Activated naive CD4-positive, alpha-beta T cell treated with anti-CD3 and anti-CD28 coated beads for 36 hours (primary cell): ENCODE measurements at regions not wholly inside any gene's neighbourhood (a gene's known extent, or its start where the extent isn't known, plus 50 kb on each side); places are given as distances from the start of the nearest gene placed in this dataset.
"Not testable (repeated sequence)": the region's sequence is repeated elsewhere in the genome, so short reads cannot be mapped to it uniquely, and the experiment has no call there.

ENCODE experiments used
- CTCF ChIA-PET: fragments of 350-600 bp; sonication (Branson Sonifier 250); formaldehyde crosslinking; loops from one replicate; lab custom pipeline; 2021; ENCODE audit warnings: antibody characterized with exemption; lab: Charles Lee
- DNase-seq: peaks from one replicate; pipeline ENCODE4 v3.0.0-alpha.2; 2020
- H3K27ac Mint-ChIP-seq: one replicate; pipeline ENCODE4 v1.8.0; 2021; ENCODE audit warnings: mild to moderate bottlenecking, mixed read lengths
- H3K27me3 Mint-ChIP-seq: one replicate; pipeline ENCODE4 v1.8.0; 2021; ENCODE audit warnings: low read depth, mixed read lengths
- H3K36me3 Mint-ChIP-seq: one replicate; pipeline ENCODE4 v1.8.0; 2021; ENCODE audit warnings: low read depth, mixed read lengths
- H3K4me1 Mint-ChIP-seq: one replicate; pipeline ENCODE4 v1.8.0; 2021; ENCODE audit warnings: low read depth, mixed read lengths
- H3K4me3 Mint-ChIP-seq: one replicate; pipeline ENCODE4 v1.8.0; 2021; ENCODE audit warnings: mild to moderate bottlenecking, moderate library complexity, mixed read lengths
- H3K9me3 Mint-ChIP-seq: one replicate; pipeline ENCODE4 v1.8.0; 2021; ENCODE audit warnings: mixed read lengths
- intact Hi-C: fragments of 100-400 bp; cut with micrococcal nuclease; formaldehyde crosslinking; loops from one replicate; pipeline ENCODE4 v1.15.1; 2023

GRCh38 chr20:47931443-47931842 is 146.2 kb upstream of the SULF2 start:
- Mint-ChIP-seq H3K4me1 (no peaks in the 10 kb centered on the region), H3K27ac (no peak overlapping the region), H3K27me3 (no peaks in the 10 kb centered on the region), H3K36me3 (no peaks in the 10 kb centered on the region), H3K4me3 (no peak overlapping the region), H3K9me3 (no peaks in the 10 kb centered on the region)
- intact Hi-C loops = no loop called here
- no peak for DNase-seq
- CTCF ChIA-PET = no interaction called here

GRCh38 chr20:47931002-47931401 is 145.7 kb upstream of the SULF2 start:
- Mint-ChIP-seq H3K27me3 (no peaks in the 10 kb centered on the region), H3K4me1 (no peaks in the 10 kb centered on the region), H3K9me3 (no peaks in the 10 kb centered on the region), H3K36me3 (no peaks in the 10 kb centered on the region), H3K4me3 (no peak overlapping the region), H3K27ac (no peak overlapping the region)
- intact Hi-C loops = no loop called here
- CTCF ChIA-PET = no interaction called here
- no peak for DNase-seq

DNA sequence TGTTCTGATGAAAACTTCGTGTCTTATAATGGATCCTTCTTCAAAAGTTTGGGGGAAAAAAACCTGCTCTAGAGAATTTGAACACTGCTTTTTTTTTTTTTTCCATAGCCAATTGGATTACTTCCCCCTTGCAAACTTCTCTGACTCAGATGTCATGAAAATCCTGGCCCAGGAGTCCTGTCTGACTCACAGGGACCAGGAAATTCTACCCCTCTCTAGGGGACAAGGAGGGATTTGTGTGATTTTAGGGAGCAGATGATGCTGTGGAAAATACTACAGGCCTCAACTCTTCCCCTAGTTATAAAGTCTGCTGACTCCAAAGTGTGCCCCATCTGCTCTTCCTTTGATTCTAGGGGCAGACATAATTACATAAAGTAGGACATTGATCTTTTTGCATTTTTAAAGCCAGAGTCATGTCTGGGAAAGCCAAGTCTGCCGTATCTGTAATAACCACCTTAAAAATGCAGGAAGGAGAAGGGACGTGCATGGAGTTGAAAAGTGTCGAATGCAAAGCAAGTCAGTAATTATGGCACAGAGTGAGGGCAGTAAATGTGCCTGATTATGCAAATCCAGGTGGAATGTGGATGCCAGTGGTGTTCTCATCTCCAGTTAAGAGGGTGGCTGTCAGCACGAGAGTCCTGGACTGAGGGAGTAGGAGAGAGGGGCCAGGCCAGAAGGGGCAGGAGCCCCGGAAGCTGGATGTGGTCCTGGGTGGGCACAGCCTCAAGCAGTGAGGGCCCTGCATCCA is 144.3 kb upstream of the SULF2 start:
- Mint-ChIP-seq H3K4me3 (no peak overlapping the region), H3K27ac (no peak overlapping the region), H3K27me3 (peaks cover 4% of the 10 kb centered on the region), H3K36me3 (no peaks in the 10 kb centered on the region), H3K4me1 (no peaks in the 10 kb centered on the region), H3K9me3 (no peaks in the 10 kb centered on the region)
- DNase-seq = no peak
- intact Hi-C loops = no loop called here
- CTCF ChIA-PET = no interaction called here

- no peak overlapping the region for H3K4me3 Mint-ChIP-seq
Observed at GRCh38 chr20:47927944-47928343, 142.7 kb upstream of the SULF2 start.

GRCh38 chr20:47927385-47927851 is 142.1 kb upstream of the SULF2 start:
- H3K4me1 Mint-ChIP-seq = no peaks in the 10 kb centered on the region

More at GRCh38 chr20:47927944-47928343, 142.7 kb upstream of the SULF2 start:
- intact Hi-C loops = no loop called here
- H3K9me3 Mint-ChIP-seq = no peaks in the 10 kb centered on the region
- H3K27me3 Mint-ChIP-seq = peaks cover 4% of the 10 kb centered on the region
- no peaks in the 10 kb centered on the region for H3K4me1 Mint-ChIP-seq
- no peak overlapping the region for H3K27ac Mint-ChIP-seq
- CTCF ChIA-PET = interaction anchor here (0.6 to 1.4 kb wide), 2 partner anchors 203 to 1919 kb away, joined by 4 to 5 read pairs; partner anchors contain the start of gene MMP9
- no peak for DNase-seq
- no peaks in the 10 kb centered on the region for H3K36me3 Mint-ChIP-seq

GRCh38 chr20:47926731-47927130 is 141.4 kb upstream of the SULF2 start:
- CTCF ChIA-PET = no interaction called here
- Mint-ChIP-seq H3K27me3 (peaks cover 9% of the 10 kb centered on the region), H3K9me3 (no peaks in the 10 kb centered on the region), H3K36me3 (no peaks in the 10 kb centered on the region), H3K4me3 (no peak overlapping the region), H3K27ac (no peak overlapping the region), H3K4me1 (no peaks in the 10 kb centered on the region)
- no peak for DNase-seq
- intact Hi-C loops = no loop called here

More at GRCh38 chr20:47927385-47927851, 142.1 kb upstream of the SULF2 start:
- Mint-ChIP-seq H3K27me3 (peaks cover 6% of the 10 kb centered on the region), H3K4me3 (no peak overlapping the region), H3K36me3 (no peaks in the 10 kb centered on the region), H3K9me3 (no peaks in the 10 kb centered on the region), H3K27ac (no peak overlapping the region)
- no peak for DNase-seq
- CTCF ChIA-PET = interaction anchor here (1.4 kb wide), 1 partner anchor 202 kb away, joined by 5 read pairs; no protein-coding TSS in a partner anchor
- intact Hi-C loops = no loop called here

GRCh38 chr20:47925593-47925992 is 140.3 kb upstream of the SULF2 start:
- CTCF ChIA-PET = interaction anchor here (0.6 kb wide), 1 partner anchor 12 kb away, joined by 3 read pairs; no protein-coding TSS in a partner anchor
- no peaks in the 10 kb centered on the region for H3K4me1 Mint-ChIP-seq
- no peak overlapping the region for H3K4me3 Mint-ChIP-seq
- DNase-seq = no peak
- H3K36me3 Mint-ChIP-seq = no peaks in the 10 kb centered on the region
- no peak overlapping the region for H3K27ac Mint-ChIP-seq
- peaks cover 11% of the 10 kb centered on the region for H3K27me3 Mint-ChIP-seq
- intact Hi-C loops = no loop called here
- no peaks in the 10 kb centered on the region for H3K9me3 Mint-ChIP-seq

DNA sequence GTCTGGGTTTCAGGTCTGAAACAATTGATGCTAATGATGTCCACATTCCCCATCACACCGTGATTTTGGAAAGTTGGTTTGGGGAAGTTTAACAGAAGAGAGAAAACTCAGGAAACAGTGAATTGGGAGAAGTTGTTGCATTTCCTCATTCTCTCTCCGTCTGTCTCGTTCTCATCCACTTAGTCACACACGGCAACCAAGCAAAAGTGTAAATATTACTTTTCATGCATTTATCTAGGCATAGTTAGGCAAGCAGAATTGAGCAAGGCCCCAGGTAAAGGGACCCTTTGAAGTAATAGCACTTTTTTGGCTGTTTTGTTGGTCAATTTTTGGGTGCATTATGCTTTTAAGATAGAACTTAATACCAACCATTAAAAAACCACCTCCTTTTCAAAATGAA is 137.0 kb upstream of the SULF2 start:
- peaks cover 16% of the 10 kb centered on the region for H3K9me3 Mint-ChIP-seq
- peaks cover 20% of the 10 kb centered on the region for H3K27me3 Mint-ChIP-seq
- CTCF ChIA-PET = no interaction called here
- no peak overlapping the region for H3K4me3 Mint-ChIP-seq
- no peak for DNase-seq
- intact Hi-C loops = no loop called here
- no peaks in the 10 kb centered on the region for H3K4me1 Mint-ChIP-seq
- no peaks in the 10 kb centered on the region for H3K36me3 Mint-ChIP-seq
- H3K27ac Mint-ChIP-seq = no peak overlapping the region

GRCh38 chr20:47921829-47922228 is 136.5 kb upstream of the SULF2 start:
- CTCF ChIA-PET, intact Hi-C loops, H3K27ac Mint-ChIP-seq, DNase-seq, H3K4me3 Mint-ChIP-seq, H3K4me1 Mint-ChIP-seq, H3K36me3 Mint-ChIP-seq: not testable (repeated sequence)
- H3K27me3 Mint-ChIP-seq = peaks cover 20% of the 10 kb centered on the region
- peaks cover 19% of the 10 kb centered on the region for H3K9me3 Mint-ChIP-seq

- DNase-seq = no peak
- intact Hi-C loops = no loop called here
- no peaks in the 10 kb centered on the region for H3K4me1 Mint-ChIP-seq
- no peak overlapping the region for H3K27ac Mint-ChIP-seq
- H3K36me3 Mint-ChIP-seq = no peaks in the 10 kb centered on the region
- CTCF ChIA-PET = no interaction called here
- H3K9me3 Mint-ChIP-seq = peaks cover 21% of the 10 kb centered on the region
- H3K27me3 Mint-ChIP-seq = peaks cover 20% of the 10 kb centered on the region
- H3K4me3 Mint-ChIP-seq = no peak overlapping the region
Observed at GRCh38 chr20:47921408-47921807, 136.1 kb upstream of the SULF2 start.

DNA sequence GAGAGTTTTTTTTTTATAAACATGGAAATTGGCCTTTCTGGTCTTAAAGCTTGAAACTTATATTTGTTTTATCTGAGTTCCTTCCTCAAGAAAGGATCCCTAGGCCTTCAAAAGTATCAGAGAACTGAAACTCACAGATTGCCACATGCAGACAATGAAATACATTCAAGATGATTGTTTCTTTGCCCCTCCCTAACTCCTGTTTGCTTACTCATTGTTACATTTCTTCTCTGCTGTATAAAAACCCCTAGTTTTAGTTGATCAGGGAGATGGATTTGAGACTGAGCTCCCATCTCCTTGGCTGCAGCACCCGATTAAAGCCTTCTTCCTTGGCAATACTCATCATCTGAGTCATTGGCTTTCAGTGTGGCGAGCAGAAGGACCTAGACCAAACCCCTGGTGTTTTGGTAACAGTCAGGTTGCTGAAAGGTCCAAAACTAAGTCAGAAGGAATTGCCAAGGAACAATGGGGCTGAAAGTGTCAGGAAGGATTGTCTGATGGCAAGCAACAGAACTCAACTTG is 132.3 kb upstream of the SULF2 start:
- H3K4me3 Mint-ChIP-seq = no peak overlapping the region

DNA sequence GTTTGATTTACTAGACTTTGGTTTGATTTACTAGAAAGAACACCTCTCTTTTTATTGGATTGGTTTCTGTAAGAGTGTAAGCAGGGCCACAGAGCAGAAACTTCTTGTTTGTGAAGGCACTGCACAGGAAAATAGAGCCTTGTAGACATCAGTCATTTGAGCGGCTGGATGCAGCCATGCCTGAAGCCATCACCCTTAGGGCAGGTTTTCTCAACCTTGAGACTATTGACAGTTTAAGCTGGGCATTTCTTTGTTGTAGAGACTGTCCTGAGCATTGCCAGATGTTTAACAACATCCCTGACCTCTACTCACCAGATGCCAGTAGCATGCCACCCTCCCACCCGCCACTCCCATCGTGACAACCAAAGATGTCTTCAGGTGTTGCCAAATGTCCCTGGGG is 130.2 kb upstream of the SULF2 start:
- Mint-ChIP-seq H3K4me1 (no peaks in the 10 kb centered on the region), H3K27me3 (peaks cover 17% of the 10 kb centered on the region), H3K36me3 (no peaks in the 10 kb centered on the region), H3K9me3 (peaks cover 25% of the 10 kb centered on the region), H3K4me3 (no peak overlapping the region), H3K27ac (no peak overlapping the region)
- intact Hi-C loops = no loop called here
- CTCF ChIA-PET = no interaction called here
- no peak for DNase-seq

More for the DNA sequence above, 132.3 kb upstream of the SULF2 start:
- Mint-ChIP-seq H3K27ac (no peak overlapping the region), H3K36me3 (no peaks in the 10 kb centered on the region), H3K4me1 (no peaks in the 10 kb centered on the region), H3K9me3 (peaks cover 25% of the 10 kb centered on the region), H3K27me3 (peaks cover 18% of the 10 kb centered on the region)
- intact Hi-C loops = no loop called here
- no peak for DNase-seq
- CTCF ChIA-PET = no interaction called here

- no peak for DNase-seq
- H3K27me3 Mint-ChIP-seq = peaks cover 14% of the 10 kb centered on the region
- no peaks in the 10 kb centered on the region for H3K36me3 Mint-ChIP-seq
- CTCF ChIA-PET = interaction anchor here (0.6 kb wide), 1 partner anchor 711 kb away, joined by 5 read pairs; no protein-coding TSS in a partner anchor
- intact Hi-C loops = no loop called here
- no peaks in the 10 kb centered on the region for H3K4me1 Mint-ChIP-seq
- H3K4me3 Mint-ChIP-seq = no peak overlapping the region
- H3K9me3 Mint-ChIP-seq = peaks cover 25% of the 10 kb centered on the region
- H3K27ac Mint-ChIP-seq = no peak overlapping the region
Observed at GRCh38 chr20:47914792-47915191, 129.5 kb upstream of the SULF2 start.
